IPS-NIHi11 (cell line): ENCODE measurements at regions not wholly inside any gene's neighbourhood (a gene's known extent, or its start where the extent isn't known, plus 50 kb on each side); places are given as distances from the start of the nearest gene placed in this dataset.
A peak's percentile ranks its signal among the peaks of the same experiment; 100 is the strongest.

Experiments
- DNase-seq: peaks from one replicate; pipeline ENCODE4 v3.0.0; 2012; ENCODE audit warnings: mixed read lengths, low spot score

DNA sequence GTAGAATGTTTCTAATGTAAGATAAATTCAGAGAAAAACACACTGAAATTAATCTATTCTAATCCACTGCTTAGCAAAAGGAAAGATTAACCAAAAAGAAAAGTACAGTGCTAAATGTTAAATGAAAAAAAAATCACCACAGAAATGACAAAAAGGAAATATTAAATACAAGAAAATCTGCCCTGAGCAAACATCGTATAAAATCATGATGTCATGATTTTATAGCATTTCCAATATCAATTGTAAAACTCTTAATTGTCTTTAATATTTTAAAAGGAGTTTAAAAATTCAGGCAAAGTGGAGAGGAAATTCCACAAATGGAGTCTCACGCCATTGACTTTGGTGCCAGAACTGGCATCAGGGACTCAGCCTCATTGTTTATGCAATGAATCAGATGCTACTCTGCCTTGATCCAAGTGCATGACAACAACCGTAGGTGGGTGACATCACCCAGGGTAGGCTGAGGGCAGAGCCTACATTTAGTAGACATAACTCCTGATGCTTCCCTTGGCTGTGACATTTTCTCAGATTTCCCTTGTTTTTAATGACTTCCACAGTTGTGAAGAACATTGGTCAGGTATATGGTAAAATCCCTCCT lies 696.8 kb downstream of the SEMA5A start:
- no peak for DNase-seq

DNA sequence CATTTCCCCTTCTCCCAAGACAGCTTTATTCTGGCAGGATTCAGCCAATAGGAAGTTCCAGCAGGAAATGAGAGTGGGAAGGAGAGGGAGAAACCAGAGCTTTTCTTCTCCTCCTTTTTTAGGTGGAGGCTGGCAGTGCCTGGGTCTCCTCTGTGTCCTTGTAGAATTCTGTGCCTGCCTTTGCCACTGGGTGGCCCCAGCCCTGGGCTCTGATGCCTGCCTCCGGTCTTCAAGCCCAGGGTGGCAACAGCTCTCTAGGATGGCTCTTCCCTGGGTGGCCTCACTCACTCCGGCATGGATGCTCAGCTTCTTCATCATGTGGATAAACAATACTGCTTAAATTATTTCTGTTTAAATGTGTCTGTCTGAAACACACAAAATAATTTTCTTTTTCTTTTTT lies 694.8 kb downstream of the SEMA5A start:
- no peak for DNase-seq

DNA sequence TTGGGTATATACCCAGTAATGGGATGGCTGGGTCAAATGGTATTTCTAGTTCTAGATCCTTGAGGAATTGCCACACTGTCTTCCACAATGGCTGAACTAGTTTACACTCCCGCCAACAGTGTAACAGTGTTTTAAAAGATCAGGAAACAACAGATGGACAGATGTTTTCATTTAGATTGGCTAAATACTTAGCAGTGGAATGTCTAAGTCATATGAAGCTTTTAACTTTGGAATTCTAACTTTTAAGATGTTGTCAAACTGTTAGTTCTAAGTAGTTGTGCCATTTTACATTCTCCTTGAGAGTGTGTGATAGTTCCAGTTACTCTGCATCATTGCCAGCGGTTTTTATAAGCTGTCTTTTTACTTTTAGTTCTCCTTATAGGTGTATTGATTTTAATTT lies 688.8 kb downstream of the SEMA5A start:
- no peak for DNase-seq

DNA sequence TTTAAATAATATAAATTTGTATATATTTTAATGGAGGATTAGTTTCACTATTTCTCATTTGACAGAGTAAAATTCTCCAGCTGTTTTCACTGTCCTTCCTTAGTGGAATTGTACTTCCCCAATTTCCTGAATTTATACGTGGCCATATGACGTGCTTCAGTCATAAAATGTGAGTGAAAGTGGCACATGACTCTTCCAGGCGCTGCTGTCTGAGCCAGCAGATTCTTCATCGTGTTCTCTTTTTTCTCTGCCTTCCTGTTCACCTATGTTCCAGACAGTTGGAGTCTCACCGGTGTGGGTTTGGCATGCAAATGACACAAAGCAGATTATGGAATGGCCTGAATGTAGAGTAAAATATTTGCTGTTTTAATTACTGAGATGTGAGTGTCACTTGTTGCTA lies 684.1 kb downstream of the SEMA5A start:
- no peak for DNase-seq

DNA sequence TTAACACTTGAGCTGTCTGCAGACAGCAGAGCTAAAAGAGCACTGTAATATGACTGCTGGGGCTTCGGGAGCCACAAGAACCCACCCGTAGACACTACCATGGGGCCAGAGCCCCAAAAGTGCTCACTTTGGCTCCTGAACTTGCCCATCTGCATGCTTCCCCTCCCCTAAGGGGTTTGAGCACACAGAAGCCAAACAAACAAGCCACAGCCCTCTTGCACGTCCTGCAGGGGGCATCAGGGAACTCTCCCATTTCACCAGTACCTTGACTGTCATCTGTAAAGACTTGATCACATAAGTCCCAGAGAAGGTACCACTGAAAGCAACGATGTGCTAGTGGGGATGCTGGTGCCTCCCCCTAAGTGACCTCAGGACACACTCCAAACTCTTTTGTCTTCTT lies 681.8 kb downstream of the SEMA5A start:
- DNase-seq = peak; percentile 43

DNA sequence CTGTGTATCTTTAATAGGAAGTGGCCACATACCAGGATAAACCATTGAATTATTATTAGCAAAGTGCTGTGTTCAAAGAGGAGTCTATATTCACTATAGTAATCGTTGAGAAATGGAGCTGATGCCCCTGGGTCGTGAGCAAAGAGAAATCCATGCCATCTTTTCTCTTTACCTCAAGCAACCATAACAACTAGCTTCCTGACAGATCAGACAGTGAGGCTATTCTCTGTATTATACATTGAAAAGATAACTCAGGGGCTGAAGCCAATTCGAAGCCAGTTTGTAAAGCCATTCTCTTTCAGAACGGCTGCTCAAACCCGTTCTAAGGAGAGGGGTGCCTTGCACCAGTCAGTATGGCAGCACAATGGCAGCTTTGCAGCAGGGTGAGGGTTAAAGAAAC lies 680.6 kb downstream of the SEMA5A start:
- no peak for DNase-seq

DNA sequence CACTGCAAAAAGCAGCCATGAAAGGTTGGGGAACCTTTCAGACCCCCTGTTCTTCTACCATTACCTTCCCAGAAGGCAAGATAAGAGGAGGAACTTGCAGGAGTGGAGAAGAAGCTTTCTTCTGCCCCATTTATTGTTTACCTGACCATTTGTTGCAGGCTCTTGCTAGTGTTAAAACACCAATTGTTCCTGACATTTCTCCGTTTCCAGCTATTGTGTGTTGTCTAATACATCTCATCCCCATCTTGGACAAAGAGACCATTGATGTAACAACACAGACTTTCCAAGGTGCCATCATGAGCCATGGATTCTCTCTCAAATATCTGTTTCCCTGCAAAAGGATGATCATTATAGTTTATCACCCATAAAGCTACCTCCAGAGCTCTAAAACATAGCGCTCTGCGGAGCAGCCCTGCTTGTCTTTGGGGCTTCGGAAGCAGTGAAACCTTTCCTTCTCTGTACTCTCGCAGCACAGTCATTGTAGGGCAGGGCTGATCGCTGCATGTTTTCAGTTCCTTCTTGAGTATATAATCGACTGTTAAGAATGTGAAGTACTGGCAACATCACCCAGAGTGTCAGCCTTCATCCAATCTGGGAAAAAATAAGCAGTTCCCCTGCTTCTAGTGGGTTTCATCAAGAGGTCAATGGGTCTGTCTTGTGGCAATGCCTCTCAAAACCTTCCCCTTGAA lies 680.0 kb downstream of the SEMA5A start:
- DNase-seq = no peak

DNA sequence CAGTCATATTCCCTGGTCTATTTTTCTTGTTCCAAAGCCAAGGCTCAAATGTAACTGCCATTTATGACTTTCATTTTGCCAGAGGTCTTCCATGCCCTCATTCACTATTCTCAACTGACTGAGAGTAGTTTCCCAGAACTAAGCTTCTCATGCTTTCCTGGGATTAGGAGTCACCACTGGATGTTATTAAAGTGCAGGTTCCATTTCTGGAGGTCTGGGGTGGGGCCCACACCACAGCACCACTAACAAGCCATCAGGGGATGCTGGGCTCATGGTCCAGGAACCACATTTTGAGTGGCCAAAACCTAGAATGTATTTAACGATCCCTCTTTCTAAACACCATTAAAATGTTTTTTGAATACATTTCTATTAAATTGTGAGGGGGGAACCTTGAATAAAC lies 677.6 kb downstream of the SEMA5A start:
- DNase-seq = no peak

DNA sequence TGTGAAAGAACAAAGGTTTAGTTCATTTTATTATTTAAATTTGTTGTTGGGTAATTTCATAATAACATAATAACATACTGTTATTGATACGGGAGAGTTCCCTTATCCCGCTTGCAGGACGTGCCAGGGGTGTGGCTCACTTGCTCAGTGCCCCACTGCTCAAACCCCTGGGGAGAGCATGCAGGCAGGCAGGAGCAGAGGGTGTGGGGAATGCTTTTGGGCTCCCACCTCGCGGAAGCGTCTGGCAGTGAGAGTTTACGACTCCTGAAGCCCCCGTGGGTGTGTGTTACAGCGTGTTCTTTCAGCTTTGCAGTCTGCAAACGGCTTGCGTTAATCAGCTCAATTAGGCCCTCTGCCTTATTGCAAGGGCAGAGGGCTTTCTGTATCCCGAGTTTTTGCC lies 675.9 kb downstream of the SEMA5A start:
- DNase-seq = no peak

DNA sequence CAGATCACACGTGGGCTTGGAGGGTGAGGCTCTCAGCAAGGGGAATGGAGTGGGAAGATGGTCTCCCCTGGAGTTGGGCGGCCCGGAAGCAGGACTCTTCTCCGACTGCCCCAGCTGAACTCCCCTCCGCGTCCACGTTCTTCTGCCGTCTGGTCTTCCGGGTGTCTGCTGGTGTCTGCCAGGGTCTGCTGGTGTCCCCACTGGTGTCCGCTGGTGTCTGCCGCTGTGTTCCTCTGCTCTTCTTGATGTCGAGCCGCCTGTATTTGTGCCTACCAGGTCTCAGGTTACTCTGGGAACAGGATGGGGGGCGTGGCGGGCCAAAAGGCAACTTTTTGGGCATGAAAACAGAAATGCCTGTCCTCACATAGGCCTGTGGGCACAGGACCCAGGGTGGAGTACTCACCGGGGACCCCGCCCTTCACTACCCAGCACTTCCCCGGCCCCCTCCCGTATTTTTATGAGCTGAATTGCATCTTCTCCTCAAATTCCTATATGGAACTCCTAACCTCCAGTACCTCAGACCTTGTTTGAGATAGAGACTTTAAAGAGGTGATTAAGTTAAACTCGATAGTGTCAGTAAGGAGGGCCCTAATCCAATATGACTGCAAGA lies 675.4 kb downstream of the SEMA5A start:
- no peak for DNase-seq

DNA sequence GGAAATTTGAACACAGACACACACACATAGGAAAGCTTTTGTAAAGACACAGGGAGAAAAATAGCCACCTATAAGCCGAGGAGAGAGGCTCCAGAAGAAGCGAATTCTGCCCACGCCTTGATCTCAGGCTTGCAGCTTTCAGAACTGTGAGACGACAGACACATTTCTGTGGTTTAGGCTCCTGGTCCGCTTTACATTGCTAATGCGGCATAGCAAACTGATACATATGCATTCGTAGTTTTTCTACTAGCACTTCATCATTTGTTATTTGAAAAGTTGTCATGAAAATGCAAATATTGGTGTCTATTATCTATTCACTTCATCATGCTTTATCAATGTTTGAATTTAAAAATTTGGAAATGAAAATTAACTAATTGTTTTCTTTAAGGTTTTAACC lies 674.9 kb downstream of the SEMA5A start:
- DNase-seq = no peak

DNA sequence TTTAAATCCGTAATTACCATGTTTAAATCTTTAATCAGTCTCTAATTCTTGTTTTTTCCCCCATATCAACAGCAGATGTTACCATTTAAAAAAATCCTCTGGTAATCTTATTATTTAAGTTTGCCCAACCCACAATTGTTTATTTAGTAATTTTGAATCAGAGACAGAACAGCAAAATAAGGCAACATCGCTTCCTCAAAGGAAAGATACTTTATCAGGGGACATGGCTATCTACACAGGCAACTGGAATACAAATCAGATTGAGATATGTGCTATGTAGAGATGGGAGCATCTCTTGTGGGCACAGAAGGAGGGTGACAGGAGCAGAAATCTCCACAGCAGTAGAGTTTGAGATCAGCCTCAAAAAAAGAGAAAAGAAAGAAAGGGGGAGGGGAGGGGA lies 674.4 kb downstream of the SEMA5A start:
- no peak for DNase-seq

DNA sequence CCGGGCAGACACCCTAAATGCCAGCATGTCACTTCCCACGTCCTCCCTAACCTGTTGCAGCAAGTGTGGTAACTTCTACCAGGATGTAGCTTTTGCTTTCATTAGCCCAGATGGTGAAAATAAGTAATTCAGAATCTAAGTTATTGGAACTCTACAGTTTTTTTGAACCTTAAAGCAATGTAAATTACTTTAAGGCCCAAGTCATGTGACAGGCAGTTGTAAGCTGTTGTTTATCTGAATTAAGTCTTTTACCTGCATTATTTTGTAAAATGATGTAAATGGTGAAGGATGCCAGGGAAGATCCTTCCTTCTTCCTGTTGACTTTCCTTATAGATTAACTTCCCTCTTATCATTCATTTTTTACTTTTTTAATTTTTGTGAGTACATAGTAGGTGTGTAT lies 670.2 kb downstream of the SEMA5A start:
- DNase-seq = no peak

DNA sequence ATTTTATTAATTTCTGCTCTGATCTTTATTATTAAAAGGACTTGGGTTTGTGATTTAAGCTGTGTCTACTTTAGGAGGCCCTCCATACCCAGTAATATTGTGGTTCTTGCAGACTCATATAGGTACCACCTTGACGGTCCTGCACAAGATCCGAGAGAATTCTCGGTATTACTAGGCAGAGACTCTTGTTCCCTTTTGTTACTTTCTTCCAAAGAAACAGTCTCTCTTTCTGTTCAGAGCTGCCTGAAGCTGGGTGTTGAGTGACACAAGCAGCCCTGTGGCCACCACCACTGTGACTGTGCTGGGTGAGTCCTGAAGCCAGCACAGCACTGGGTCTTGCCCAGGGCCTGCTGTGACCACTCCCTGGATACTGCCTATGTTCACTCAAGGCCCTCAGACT lies 666.6 kb downstream of the SEMA5A start:
- DNase-seq = no peak

DNA sequence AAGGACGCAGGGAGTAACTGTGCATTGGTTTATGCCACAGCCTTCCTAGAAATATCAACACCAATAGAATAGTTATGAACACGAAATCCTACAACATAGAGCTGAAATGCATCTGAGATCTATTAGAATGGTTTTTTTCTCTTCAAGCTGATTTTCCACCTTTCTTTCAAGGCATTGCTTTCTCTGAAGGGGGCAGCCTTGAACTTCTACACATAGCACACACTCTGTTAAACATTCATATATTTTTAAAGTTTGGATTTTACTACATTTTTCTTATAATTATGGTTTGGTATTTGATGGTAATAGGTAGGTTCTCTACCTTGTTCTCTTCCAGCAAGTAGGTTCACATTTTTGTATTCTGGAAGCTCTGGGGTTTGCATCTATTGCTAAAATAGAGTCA lies 661.8 kb downstream of the SEMA5A start:
- DNase-seq = no peak

DNA sequence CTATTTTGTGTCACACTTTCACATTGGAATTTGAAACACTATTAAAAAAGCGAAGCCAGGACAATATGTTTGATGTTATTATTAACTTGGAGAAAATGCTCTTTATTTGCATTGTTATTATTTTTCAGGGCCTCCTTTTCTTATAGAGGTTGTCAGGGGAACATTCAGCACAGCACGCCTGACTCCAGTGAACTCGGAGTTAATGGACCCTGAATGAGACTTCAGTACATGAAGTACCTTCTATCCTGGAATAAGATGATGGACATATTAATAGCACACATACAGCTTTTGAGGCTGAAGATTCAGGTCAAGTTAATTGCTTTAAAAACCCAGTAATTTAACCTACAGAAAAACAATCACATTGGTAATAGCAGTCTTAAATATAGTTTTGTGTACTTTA lies 652.9 kb downstream of the SEMA5A start:
- DNase-seq = no peak

DNA sequence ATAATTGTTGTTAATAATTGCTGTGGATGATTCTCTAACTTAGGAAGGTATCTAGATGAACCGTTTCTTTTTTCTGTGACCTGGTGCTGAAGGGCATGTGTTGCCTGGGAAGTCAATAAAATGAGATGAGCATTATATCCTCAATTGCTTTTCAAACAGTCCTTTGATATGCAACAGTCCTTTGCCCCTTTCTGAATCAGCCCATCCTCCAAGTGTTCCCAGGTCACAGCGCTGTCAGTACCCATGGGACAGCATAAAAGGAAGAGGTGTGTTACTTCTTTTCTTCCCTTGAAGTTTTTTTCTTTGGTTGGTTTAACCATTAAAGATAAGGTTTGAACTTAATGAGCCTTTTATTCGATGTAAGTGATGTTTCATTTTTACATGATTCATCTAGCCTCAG lies 651.8 kb downstream of the SEMA5A start:
- DNase-seq = no peak

DNA sequence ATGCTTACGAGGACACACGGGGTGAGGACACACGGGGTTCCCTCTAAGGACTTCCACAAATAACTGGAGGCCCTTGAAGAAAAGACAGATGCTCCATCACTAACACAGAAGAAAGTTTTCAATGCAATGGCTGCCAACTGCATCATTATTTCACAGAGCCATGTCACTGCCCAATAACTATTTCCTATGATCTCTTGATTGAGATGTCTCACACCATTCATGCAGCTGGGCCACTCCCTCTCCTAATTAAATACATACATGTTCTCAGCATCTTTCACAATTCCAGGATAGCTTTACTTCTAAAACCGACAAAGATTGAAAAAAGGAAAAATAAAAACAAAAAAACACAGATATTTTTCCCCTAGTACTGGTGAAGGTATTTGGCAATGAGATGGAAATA lies 650.8 kb downstream of the SEMA5A start:
- no peak for DNase-seq

DNA sequence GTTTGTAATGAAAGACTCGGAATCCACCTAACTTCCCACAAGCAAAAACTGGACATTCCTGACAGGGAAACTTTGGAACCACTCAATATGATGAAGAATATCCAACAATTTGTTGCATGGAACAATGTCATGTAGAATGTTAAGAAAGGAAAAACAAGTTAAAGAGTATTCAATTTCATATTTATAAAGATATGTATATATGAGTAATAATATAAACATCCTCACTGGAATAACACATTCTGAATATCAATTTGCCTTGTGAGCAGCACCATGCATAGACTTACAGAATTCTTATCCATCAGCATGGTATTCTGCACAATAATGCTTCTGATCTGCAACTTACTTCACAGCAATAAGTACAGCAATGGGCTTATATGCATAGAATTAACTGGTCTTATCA lies 650.3 kb downstream of the SEMA5A start:
- DNase-seq = no peak

DNA sequence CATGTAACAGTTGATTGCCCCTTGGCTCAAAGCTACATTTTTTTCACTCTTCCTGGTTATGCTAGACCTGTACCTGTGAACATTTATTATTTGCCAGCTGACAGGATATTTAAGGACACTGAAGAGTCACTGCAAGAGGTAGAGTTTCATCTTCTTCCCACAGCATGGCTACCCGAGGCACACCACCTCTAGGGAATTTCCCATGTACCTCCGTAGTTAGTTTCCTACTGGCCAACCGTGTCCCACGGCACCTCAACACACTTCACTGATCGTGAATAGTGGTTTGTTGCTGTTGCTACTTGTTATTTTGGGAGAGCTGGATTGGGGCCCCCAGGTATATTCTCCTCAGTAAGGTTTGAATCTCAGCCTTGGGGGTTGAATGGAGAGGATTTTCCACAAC lies 648.6 kb downstream of the SEMA5A start:
- no peak for DNase-seq

DNA sequence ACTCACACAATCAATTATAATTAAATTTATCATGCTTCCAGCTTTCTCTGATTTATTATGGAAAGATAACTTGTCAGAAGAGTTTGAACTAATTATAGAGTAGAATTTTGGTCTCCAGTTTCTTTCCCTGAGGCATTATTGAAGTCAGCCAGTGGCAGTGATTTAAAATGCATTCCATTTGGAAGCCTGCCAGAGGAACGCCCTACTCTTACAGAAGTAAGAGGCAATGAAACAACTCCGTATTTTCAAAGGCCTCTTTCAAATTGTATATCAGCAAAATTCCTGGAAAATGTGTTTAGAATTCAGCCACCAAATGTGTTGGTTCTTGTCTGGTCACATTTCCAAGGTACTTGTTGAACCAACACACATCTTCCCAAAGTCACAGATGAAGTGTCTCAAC lies 640.9 kb downstream of the SEMA5A start:
- DNase-seq = no peak

DNA sequence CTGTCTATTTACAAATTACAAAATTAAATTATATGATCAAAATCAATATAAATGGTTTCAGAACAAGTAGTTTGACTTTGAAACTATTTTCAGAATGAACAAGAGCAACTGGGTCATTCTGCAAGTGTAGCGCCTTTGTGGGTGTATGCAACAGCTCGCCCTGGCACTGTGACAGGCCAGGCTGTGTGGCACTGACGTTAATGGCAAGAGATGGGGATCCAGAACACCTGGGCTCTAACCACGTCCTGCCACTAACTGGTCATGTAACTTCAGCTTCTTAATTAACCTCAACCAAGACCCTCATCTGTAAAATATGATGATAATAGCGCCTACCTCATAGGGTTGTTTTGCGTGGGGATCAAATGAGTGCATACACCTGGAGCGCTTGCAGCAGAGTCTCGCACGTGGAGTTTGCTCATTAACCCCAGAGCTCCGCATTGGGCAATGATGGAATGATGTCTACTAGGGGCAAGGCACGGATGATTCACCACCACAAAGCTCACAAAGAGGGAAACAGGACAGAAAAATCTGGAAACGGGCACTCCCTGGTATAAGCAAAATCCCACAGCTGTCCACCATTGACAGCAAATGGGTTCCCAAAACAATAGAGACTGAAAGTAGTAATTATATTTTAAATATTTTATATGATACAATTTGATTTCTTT lies 639.4 kb downstream of the SEMA5A start:
- DNase-seq = no peak

DNA sequence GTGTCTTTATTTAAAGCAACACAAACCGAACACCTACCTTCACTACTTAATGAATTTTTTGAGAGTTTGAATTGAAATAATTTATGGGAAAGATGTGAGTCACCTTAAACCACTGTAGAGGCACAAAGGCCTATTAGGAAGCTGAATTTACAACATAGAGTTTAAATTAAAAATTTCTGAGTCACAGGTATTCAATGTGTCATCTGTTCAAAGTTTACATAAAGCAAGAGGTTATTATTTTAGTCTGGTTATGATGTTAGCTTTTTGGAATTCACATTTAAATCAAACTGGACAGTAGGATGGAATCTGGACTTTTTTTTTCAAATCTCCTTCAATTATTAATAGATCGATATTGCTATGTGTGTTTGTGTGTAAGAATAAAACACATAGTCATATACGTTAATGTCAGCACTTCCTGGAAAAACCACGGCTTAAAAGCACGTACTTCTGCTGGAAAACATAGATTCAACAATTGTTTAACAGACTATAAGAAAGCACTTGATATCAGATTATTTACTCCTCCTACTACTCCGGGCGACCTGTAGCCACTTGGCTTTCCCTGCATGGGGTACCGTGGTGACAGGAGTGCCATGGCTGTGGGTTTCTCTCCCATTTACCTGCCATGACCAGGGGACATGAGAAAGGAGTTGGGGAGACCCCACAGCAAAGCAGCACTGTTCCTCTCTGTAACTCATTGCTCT lies 638.6 kb downstream of the SEMA5A start:
- DNase-seq = no peak
